H4 (cell line): ENCODE measurements at regions not wholly inside any gene's neighbourhood (a gene's known extent, or its start where the extent isn't known, plus 50 kb on each side); places are given as distances from the start of the nearest gene placed in this dataset.

Experiments used
- DNase-seq: peaks from one replicate; pipeline ENCODE4 v3.0.0-alpha.2; 2015; ENCODE audit warnings: low spot score

DNA sequence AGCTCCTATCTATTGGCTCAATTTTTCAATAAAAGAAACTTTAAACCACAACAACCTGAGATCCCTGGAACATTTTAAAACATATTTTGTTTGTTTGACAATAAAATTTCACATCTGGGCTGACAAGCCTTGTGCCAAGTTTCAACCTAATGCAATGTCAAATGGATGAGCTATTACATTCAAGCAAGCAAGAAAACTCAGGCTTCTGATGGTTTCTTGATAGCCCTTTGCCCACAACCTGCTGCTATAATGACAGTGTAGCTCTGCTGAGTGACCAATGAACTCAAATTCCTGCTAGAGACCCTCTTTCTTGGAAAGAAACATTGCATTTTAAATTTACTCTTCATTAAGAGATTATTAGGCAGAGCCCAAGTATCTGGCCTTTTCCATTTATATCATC, 472.9 kb downstream of the ARHGEF28 start:
- no peak for DNase-seq

GRCh38 chr5:74098456-74098855, 472.5 kb downstream of the ARHGEF28 start:
- no peak for DNase-seq

DNA sequence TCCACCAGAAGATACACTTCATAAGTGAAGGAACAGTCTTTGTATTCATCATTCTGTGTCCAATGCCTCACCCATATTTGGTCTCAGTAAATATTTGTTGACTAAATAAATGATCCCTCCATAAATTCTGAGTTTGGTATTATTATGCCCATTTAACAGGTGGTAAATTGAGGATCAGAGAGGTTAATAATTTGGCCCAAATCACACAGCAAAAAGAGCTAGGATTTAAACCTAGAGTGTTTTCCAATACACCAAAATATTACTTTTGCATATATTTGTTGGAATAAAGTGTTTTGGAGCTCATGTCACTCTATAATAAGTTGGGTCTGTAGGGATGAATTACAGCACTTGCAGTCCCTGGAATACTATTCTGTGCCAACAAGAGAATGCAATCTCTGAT, 470.3 kb downstream of the ARHGEF28 start:
- DNase-seq = no peak

GRCh38 chr5:74095871-74096270, 469.9 kb downstream of the ARHGEF28 start:
- no peak for DNase-seq

GRCh38 chr5:74094782-74095108, 468.7 kb downstream of the ARHGEF28 start:
- DNase-seq = no peak

DNA sequence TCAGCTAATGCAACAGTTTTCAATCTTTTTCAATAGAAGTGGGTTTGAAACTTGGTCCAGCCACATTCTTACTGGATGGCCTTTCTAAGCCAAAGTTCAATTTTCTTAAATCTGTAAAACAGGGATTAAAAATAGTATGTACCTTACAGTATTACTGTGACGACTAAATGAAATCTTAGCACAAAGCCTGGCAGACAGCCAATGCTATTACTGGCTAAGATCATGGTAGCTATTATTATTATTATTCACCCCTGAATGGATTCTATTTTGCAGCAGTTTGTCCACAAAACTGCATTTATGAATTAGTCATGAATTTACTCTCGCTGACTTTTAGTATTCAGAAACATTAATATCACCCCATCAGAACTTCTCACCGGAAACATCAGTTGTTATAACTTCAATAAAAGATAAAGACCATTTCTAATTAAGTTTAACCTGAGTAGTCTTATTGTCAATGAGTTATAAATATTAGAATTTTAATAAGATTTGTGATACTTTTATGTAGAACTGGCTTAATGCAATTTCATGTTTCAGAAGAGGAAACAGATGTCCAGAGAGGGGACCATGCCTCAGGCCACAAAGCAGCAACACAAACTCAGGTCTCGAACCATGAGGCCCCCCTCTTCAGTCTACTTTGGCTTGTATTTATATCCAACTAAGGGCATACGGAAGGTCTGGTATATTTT, 468.2 kb downstream of the ARHGEF28 start:
- DNase-seq = no peak

DNA sequence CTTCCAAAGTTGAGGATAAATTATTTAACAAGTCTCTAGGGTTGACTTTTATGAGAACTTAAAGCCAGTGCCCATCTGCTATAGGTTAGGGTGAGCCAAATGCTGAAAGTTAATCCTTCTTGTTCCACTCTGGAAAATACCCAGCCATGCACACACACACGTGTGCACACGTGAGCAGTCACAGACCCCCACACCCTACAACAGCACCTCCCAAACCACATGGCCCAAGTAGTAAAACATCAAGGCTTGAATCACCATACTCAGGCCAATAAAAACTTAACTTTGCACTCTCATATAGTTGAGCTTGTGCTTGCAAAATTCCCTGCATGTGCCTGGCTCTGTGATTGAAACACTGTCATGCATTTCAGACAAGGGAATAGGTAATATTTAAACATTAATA, 467.6 kb downstream of the ARHGEF28 start:
- DNase-seq = no peak

- DNase-seq = no peak
These were observed 466.8 kb downstream of the ARHGEF28 start for GRCh38 chr5:74092766-74093165.

DNA sequence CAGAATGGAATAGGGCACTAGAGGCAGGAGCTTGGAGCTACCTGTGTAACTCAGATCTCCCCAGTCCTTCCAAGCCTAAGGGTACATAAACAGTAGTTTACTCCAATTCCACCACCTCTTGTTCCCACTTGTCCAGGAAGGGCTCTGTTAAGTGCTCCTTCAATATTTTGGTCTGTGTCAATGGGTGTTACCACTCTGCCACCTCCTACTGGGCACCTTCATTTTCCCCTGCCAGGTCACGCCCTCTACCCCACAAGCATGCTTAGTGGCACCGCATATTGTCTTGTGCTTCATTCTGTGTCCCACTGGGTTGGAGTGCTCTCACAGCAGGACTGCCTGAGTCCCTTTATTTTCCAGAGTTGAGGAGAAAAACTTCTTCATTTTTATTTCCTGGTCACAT, 459.8 kb downstream of the ARHGEF28 start:
- DNase-seq = no peak

DNA sequence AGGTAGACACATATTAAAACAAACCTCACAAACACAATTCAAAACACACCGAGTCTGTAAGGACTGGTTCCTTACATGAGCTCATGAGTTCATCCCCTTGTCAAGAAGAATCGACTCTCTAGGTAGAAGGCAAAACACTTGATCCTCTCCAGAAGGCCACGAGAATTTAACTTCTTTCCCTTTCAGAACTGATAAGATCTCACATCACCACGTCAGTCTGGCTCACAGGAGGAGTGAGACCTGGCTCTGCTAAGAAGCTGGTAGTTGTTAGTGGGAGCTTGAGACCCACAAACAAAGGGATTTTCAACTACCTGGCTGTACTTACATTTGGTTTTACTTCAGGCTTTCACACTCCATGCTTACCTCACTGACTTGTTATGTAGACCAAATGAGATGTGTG, 459.2 kb downstream of the ARHGEF28 start:
- no peak for DNase-seq

DNA sequence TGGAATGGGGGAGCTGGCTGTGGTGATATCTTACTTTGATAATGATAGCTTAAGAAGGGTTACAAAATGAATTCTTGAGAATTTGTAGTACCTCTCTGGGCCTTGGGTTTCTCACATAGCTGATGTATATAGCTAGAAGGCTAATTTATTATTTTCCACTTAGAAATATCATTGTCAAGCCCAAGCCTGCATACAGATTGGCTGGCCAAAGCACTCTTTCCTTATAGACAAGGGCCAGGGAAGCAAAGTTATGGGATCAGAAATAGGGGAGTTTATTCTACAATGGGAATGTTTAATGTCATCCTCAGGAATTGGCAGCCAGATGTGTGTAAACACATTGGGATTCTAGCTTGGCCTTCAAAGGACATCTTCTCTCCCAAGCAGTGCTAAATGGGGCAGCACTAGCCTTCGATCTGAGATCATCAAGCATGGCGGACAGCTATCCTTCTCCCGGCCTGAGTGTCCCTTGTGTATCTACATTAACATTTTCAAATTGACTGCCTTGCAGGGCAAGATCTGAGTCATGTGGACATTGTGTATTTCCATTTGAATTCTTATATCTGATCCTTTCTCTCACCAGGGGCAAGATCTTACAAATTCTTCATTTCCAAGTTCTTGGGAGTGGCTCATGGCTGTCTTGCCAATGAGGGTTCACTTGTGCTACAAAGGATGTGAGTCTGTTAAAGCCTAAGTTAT, 457.2 kb downstream of the ARHGEF28 start:
- DNase-seq = no peak

GRCh38 chr5:74082512-74083055, 456.6 kb downstream of the ARHGEF28 start:
- DNase-seq = no peak

- no peak for DNase-seq
These were observed 455.1 kb downstream of the ARHGEF28 start for GRCh38 chr5:74081126-74081525.

- DNase-seq = no peak
These were observed 454.1 kb downstream of the ARHGEF28 start for GRCh38 chr5:74079971-74080556.

DNA sequence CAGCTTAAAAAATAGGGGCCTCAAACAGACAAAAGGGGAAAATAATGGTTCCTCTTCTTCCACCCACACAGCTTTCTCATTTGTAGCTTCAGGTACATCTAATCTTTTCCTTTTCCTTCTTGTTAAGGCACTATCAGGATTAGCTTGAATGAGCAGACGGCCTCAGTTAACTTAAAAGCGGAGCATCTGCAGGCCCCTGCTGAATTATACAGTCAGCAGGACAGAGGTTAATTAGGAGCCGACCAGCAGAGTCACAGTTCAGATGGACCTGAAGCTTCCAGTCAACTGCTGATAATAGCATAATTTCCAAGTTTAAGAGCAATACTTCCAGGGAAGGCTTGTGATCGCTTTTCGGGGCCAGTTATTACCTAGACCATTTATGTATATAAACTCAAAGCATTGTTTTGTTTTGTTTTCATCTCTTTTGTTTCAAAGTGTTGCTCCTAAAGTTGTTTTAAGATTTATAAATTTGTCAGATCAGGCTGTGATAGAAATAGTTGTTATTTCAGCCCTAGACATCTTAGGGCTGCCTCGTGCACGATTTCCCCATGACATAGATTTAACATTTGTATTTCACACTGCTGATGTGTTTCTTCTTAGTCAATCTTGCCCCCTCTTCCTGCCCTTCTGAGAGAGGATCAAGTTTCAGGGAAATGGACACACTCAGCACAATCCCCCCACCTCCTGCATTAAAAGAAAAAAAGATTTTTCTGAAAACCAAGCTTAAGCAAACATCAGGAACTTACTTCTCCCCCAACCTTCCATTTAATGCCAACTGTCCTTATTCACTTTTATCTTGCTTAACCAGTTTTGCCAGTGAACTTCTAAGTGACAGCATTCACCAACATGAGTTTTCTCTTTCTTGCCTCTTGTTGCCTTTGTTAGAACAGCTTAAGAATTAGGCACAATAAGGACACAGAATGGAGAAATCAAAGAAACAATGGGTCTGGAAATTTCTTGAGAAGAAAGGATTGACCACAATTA, 449.8 kb downstream of the ARHGEF28 start:
- DNase-seq = no peak

- no peak for DNase-seq
These were observed 448.1 kb downstream of the ARHGEF28 start for GRCh38 chr5:74074111-74074510.

DNA sequence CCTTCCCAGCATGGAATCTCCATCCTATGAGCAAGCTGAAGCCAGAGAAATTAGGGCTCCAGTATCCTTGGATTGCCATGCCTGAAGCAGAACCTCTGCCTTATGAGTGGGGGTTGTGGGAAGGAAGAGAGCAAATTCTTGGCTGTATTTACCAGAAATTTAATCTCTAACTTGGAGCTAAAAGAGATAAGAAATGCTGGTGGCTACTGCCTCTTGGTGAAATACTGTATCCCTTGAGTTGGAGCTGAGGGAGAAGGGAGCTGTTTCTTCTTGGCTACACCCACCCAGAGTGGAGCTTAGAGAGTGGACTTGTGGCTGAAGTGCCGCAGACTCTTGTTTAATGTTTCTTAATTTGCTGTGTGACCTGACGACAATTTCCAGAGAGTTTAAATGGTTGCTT, 447.3 kb downstream of the ARHGEF28 start:
- no peak for DNase-seq

GRCh38 chr5:74072646-74073045, 446.6 kb downstream of the ARHGEF28 start:
- DNase-seq = no peak

GRCh38 chr5:74070766-74071165, 444.8 kb downstream of the ARHGEF28 start:
- no peak for DNase-seq

DNA sequence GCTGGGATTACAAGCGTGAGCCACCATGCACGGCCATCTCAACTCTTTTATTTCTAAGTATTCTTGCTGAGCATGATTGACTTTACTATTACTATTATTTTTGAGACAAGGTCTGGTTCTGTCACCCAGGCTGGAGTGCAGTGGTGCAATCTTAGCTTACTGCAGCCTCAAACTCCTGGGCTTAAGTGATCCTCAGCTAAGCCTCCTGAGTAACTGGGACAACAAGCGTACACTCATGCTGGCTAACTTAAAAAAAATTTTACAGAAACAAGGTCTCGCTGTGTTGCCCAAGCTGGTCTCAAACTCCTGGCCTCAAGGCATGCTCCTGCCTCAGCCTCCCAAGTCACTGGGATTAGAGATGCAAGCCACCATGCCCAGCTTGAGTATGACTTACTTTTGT, 443.7 kb downstream of the ARHGEF28 start:
- no peak for DNase-seq

DNA sequence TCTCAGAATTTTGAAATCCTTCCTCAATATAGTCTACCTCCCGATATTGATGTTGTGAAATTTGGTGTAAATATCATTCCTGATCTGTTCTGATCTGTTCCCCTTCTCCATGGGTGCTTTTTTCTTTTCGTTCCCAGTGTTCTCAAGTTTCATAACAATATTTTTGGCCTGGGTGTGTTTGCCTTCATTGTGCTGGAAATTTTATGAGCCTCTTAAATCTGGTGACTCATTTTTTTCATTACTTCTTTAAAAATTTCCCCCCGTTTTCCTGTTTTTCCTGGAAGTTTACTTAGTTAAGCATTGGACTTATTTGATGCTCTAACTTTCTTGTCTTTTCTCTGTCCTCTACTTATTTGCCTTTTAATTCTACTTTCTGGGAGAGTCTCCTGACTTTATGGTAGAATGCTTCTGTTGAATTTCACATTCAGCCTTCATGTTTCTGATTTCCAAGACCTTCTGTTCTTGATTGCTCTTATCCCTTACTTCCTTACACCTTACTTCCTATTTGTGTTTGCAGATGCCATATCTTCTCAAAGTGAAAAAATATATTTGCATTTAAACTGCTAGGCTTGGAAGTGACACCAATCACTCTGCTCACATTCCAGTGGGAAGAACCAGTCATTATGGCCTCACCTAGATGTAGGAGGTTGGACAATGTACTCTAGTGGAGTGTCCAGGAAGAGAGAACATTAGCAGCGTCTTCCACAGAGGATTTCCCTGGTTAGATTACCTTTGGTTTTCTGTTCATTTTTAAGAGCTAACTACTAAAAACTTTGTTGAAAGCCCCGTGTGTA, 441.9 kb downstream of the ARHGEF28 start:
- DNase-seq = no peak
